GM12801 (cell line): ENCODE measurements at regions not wholly inside any gene's neighbourhood (a gene's known extent, or its start where the extent isn't known, plus 50 kb on each side); places are given as distances from the start of the nearest gene placed in this dataset.

Source experiments
- CTCF ChIP-seq: IDR thresholded peaks from one replicate; pipeline ENCODE4 v1.5.1; 2011; ENCODE audit warnings: control low read depth; ENCODE audit not compliant: insufficient read length; ENCODE audit errors: extremely low read depth

- TF ChIP-seq CTCF = no peak
Measured at GRCh38 chr6:79797163-79797764, 150.1 kb downstream of the ELOVL4 start.

GRCh38 chr6:79796197-79796596 is 151.2 kb downstream of the ELOVL4 start:
- no peak for TF ChIP-seq CTCF

GRCh38 chr6:79789896-79790295 is 157.5 kb downstream of the ELOVL4 start:
- no peak for TF ChIP-seq CTCF

- no peak for TF ChIP-seq CTCF
Measured at GRCh38 chr6:79788756-79789155, 157.6 kb downstream of the SH3BGRL2 start.

GRCh38 chr6:79787626-79788025 is 156.5 kb downstream of the SH3BGRL2 start:
- TF ChIP-seq CTCF = no peak

- no peak for TF ChIP-seq CTCF
Measured at GRCh38 chr6:79784395-79784753, 153.2 kb downstream of the SH3BGRL2 start.

GRCh38 chr6:79783670-79784394 is 152.7 kb downstream of the SH3BGRL2 start:
- TF ChIP-seq CTCF = no peak
